OCI-LY1 (cell line): ENCODE measurements at regions not wholly inside any gene's neighbourhood (a gene's known extent, or its start where the extent isn't known, plus 50 kb on each side); places are given as distances from the start of the nearest gene placed in this dataset.

Experiments
- EZH2 ChIP-seq: fragments of 200-600 bp; sonication (generic), shearing (Covaris generic); IDR thresholded peaks from 2 replicates; pipeline ENCODE4 v1.8.0; 2017; ENCODE audit warnings: borderline replicate concordance, mixed run types, mild to moderate bottlenecking, antibody characterized with exemption, low read length, moderate library complexity, mixed read lengths
- TF ChIP-seq, protein P1 (sequence below): fragments of 200-600 bp; sonication (generic), shearing (Covaris generic); IDR thresholded peaks from 2 replicates; pipeline ENCODE4 v1.5.1; 2017; ENCODE audit warnings: mild to moderate bottlenecking, antibody characterized with exemption, low read length, moderate library complexity, mixed read lengths

DNA sequence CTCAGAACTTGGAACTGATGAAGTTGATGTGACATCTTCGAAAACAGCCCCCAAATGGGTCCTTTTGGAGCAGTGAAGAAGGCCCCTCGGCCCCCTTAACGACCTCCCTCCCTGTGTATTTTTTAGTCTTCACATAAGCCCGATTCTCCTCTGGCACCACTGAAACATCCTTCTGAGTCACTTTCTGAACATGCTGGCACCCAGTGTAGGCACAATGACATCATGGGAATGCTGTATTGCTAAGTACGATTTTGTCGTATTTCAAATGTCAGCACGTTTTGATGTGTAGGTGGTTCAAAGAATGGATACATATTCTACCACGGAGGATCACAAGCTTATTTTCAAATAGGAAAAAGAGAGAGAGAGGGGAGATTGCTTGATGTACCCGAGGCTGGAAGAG lies 111.7 kb upstream of the RIOK3 start:
- TF ChIP-seq, protein P1, sequence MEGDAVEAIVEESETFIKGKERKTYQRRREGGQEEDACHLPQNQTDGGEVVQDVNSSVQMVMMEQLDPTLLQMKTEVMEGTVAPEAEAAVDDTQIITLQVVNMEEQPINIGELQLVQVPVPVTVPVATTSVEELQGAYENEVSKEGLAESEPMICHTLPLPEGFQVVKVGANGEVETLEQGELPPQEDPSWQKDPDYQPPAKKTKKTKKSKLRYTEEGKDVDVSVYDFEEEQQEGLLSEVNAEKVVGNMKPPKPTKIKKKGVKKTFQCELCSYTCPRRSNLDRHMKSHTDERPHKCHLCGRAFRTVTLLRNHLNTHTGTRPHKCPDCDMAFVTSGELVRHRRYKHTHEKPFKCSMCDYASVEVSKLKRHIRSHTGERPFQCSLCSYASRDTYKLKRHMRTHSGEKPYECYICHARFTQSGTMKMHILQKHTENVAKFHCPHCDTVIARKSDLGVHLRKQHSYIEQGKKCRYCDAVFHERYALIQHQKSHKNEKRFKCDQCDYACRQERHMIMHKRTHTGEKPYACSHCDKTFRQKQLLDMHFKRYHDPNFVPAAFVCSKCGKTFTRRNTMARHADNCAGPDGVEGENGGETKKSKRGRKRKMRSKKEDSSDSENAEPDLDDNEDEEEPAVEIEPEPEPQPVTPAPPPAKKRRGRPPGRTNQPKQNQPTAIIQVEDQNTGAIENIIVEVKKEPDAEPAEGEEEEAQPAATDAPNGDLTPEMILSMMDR, result no peak
- TF ChIP-seq EZH2, result no peak
